Ishikawa (cell line): ENCODE measurements at regions not wholly inside any gene's neighbourhood (a gene's known extent, or its start where the extent isn't known, plus 50 kb on each side); places are given as distances from the start of the nearest gene placed in this dataset.

Experiments used
- CEBPB ChIP-seq: IDR thresholded peaks from 2 replicates; pipeline ENCODE4 v1.6.1; 2012
- CREB1 ChIP-seq: IDR thresholded peaks from 2 replicates; pipeline ENCODE4 v1.6.1; 2012; ENCODE audit warnings: low read depth
- EGR1 ChIP-seq: IDR thresholded peaks from 2 replicates; pipeline ENCODE4 v1.6.1; 2012
- EP300 ChIP-seq: IDR thresholded peaks from 2 replicates; pipeline ENCODE4 v1.6.1; 2012; ENCODE audit warnings: borderline replicate concordance
- FOXM1 ChIP-seq: IDR thresholded peaks from 2 replicates; pipeline ENCODE4 v1.6.1; 2012; ENCODE audit warnings: low read depth, borderline replicate concordance
- MAX ChIP-seq: IDR thresholded peaks from 2 replicates; pipeline ENCODE4 v1.6.1; 2012
- NFIC ChIP-seq: IDR thresholded peaks from 2 replicates; pipeline ENCODE4 v1.6.1; 2012
- RAD21 ChIP-seq: IDR thresholded peaks from 2 replicates; pipeline ENCODE4 v1.6.1; 2012; ENCODE audit warnings: low read depth
- REST ChIP-seq: IDR thresholded peaks from 2 replicates; pipeline ENCODE4 v1.6.1; 2012; ENCODE audit warnings: low read depth, mild to moderate bottlenecking
- TAF1 ChIP-seq: IDR thresholded peaks from 2 replicates; pipeline ENCODE4 v1.6.1; 2012; ENCODE audit warnings: low read depth, mild to moderate bottlenecking
- TCF12 ChIP-seq: IDR thresholded peaks from 2 replicates; pipeline ENCODE4 v1.6.1; 2012; ENCODE audit warnings: low read depth
- TEAD4 ChIP-seq: IDR thresholded peaks from 2 replicates; pipeline ENCODE4 v1.6.1; 2012
- USF1 ChIP-seq: IDR thresholded peaks from 2 replicates; pipeline ENCODE4 v1.6.1; 2012
- YY1 ChIP-seq: IDR thresholded peaks from 2 replicates; pipeline ENCODE4 v1.6.1; 2012; ENCODE audit warnings: low read depth
- ZBTB7A ChIP-seq: IDR thresholded peaks from 2 replicates; pipeline ENCODE4 v1.6.1; 2012; ENCODE audit warnings: low read depth

GRCh38 chr3:170714562-170715535 is 129.0 kb upstream of the SLC7A14 start:
- TF ChIP-seq YY1 (no peak), EP300 (no peak), NFIC (no peak), FOXM1 (no peak), RAD21 (no peak), TCF12 (no peak), TAF1 (no peak), REST (no peak), MAX (no peak), TEAD4 (no peak), EGR1 (no peak), ZBTB7A (no peak), CREB1 (no peak), CEBPB (no peak), USF1 (no peak)

- TF ChIP-seq TCF12 (no peak), REST (no peak), YY1 (no peak), FOXM1 (no peak), TAF1 (no peak), USF1 (no peak), NFIC (no peak), CREB1 (no peak), ZBTB7A (no peak), TEAD4 (no peak), EGR1 (no peak), RAD21 (no peak), MAX (no peak), EP300 (no peak), CEBPB (no peak)
Measured at GRCh38 chr3:170714122-170714521, 128.2 kb upstream of the SLC7A14 start.

- TF ChIP-seq USF1 (no peak), REST (no peak), FOXM1 (no peak), NFIC (no peak), TAF1 (no peak), MAX (no peak), CREB1 (no peak), RAD21 (no peak), TEAD4 (no peak), EGR1 (no peak), EP300 (no peak), YY1 (no peak), CEBPB (no peak), ZBTB7A (no peak), TCF12 (no peak)
Measured at GRCh38 chr3:170713653-170714052, 127.8 kb upstream of the SLC7A14 start.
